HEK293T (cell line): ENCODE measurements at regions not wholly inside any gene's neighbourhood (a gene's known extent, or its start where the extent isn't known, plus 50 kb on each side); places are given as distances from the start of the nearest gene placed in this dataset.

Source experiments
- HDGF ChIP-seq: fragments of 450-650 bp; IDR thresholded peaks from 2 replicates; pipeline ENCODE4 v1.6.1; 2017; ENCODE audit warnings: antibody characterized with exemption, borderline replicate concordance
- LEF1 ChIP-seq: fragments of 450-650 bp; IDR thresholded peaks from 2 replicates; pipeline ENCODE4 v1.6.1; 2017; ENCODE audit warnings: mild to moderate bottlenecking, borderline replicate concordance
- NFRKB ChIP-seq: fragments of 450-650 bp; IDR thresholded peaks from 2 replicates; pipeline ENCODE4 v1.6.1; 2016; ENCODE audit warnings: mild to moderate bottlenecking, moderate library complexity
- ZNF384 ChIP-seq: fragments of 450-650 bp; IDR thresholded peaks from 2 replicates; pipeline ENCODE4 v1.6.1; 2016

DNA sequence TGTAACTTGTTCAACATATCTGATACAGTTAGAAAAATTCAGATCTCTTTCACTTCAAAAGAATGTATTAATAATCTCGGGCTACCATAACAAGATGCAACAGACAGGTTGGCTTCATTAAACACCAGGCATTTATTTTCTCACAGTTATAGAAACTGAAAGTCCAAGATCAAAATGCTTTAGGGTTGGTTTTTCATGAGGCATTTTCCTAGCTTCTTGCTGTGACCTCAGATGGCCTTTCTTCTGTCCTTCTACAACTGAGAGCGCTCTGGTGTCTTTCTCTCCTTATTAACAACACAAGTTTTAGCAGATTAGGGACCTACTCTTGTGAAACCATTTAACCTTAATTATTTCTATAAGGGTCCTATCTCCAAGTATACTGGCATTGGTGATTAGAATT, 452.5 kb downstream of the ZNF804A start:
- no peak for TF ChIP-seq LEF1
- no peak for TF ChIP-seq NFRKB
- no peak for TF ChIP-seq ZNF384
- TF ChIP-seq HDGF: no peak
